ENCODE measurements at regions not wholly inside any gene's neighbourhood (a gene's known extent, or its start where the extent isn't known, plus 50 kb on each side); places are given as distances from the start of the nearest gene placed in this dataset.

DNA sequence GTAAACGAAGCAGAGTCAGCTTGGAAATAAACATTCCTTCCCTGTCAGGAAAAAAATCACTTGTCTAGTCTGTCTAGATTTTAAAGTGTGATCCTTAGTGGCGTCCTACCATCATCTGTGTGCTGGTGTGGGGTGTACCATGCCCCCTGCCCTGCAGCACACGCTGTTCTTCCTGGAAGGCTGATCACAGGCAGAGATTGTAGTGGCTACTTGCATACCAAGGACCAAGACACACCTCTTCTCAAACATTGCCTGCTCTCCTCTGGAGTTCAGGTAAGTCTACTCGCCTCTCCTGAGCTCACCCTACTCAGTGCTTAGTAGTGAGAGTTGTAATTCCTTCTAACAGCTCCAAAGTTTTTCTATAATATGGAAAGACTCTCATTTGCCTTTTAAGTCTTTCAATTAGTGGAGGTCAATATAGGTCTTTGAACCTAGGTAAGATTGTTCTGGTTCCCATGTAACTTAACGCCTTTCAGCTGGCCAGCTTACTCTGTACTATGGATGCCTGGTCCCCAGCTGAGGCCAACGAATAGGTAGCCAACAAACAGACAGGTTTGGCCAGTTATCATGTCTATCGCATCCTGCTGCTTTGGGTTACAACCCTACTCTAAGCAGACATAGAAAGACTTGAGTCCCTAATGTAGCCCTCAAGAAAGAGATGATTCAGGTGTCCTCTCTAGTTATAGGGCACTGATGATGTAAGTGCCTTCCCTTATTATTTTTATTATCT, 55.4 kb downstream of the XCL1 start:
- no peak for DNase-seq

- no peak for DNase-seq
These were observed 58.6 kb downstream of the XCL1 start for GRCh38 chr1:168634951-168635532.

DNA sequence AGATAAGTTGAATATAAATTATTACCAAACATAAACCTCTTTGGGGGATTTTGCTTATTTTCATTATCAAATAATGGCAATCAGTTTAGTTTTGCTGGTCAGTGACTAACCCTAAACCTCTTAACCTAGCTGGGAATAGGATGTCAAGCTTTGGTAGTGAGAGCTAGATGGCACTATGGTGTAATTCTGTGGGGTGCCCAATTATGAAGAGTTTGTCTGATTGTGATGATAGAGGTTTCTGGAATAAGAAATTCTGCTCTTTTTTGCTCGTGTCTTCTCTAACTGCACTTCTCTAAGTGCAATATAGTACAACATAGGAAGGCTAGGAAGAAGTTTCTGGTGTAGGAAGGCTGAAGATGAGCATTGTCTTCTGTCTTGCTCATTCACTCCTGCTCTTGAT, 59.8 kb downstream of the XCL1 start:
- no peak for DNase-seq

- peak; percentile 81 for DNase-seq
These were observed 60.3 kb downstream of the XCL1 start for GRCh38 chr1:168636642-168637111.

- DNase-seq = no peak
These were observed 61.1 kb downstream of the XCL1 start for GRCh38 chr1:168637350-168637991.

DNA sequence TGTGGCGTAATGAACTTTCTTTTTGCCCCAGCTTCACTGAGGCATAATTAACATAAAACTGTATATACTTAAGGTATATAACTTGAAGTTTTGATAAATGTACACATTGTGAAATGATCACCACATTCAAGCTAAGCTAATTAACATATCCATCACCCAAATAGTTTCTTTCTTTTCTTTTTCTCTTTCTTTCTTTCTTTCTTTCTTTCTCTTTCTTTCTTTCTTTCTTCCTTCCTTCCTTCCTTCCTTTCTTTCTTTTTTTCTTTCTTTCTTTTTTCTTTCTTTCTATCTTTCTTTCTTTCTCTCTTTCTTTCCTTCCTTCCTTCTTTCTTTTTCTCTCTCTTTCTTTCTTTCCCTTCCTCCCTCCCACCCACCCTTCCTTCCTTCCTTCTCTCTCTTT, 62.5 kb downstream of the XCL1 start:
- no peak for DNase-seq

DNA sequence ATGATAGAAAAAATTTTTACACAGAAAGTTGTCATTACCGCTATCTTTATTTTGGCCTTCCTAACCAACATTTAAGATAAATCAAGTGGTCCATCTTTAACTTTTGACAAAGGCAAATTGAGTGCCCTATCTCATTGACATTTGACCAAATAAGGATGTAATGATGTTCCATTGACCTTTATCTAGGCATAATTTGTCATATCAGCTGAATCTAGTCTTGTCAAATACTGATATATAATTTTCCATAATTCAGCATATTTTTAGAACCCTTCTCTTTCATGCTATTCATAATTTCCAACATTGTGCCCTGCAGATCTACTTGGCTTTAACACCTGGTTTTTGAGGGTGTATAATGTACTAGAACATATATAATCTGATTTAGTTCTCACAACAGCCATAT, 63.8 kb downstream of the XCL1 start:
- no peak for DNase-seq

GRCh38 chr1:168640836-168641235, 64.4 kb downstream of the XCL1 start:
- DNase-seq = peak; percentile 82

DNA sequence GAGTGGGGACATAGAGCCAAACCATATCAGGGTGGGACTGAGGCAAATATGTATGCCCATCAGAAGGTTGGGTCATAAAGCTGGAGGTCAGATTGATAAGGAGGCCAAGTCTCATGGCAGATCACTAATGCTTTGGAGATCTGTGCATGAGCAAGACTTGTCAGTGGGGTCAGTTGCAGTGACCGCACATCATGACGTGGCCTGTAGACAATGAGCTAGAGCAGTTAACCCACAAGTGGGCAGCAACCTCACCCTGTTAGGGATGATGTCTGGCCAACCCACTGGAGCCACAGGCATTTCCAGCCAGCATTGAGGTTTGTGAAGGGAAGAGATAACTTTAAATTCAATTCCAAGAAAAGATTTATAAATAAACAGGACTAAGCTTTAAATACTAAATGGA, 66.7 kb downstream of the XCL1 start:
- peak; percentile 74 for DNase-seq

All from fibroblast of upper back skin (primary cell).